HG03097 (cell line): ENCODE measurements at regions not wholly inside any gene's neighbourhood (a gene's known extent, or its start where the extent isn't known, plus 50 kb on each side); places are given as distances from the start of the nearest gene placed in this dataset.
"Not testable (repeated sequence)": the region's sequence is repeated elsewhere in the genome, so short reads cannot be mapped to it uniquely, and the experiment has no call there.

ENCODE experiments used
- ATAC-seq: cut with Tn5 transposase; IDR thresholded peaks from one replicate; pipeline ENCODE4 v1.9.1; 2021; ENCODE audit not compliant: unreplicated experiment, low FRiP score

DNA sequence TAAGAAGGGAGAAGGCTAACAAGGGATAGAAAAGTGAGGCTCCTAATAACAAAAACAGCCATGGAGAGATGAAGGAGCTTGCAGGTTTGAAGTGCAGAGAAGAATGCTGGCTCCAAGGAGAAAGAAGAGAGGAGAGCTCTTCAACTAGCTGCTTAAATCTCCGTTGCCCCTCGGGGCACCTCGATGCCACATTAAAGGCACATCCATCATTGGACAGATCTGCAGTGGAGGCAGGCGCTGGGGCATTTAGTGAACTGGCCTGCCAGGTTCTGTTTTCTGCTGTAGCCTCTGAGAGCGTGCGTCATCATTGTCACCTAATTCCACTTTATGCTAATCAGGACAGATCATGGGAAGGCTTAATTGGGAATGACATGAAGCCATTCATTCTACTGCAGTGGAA is 1426.2 kb upstream of the WWC1 start:
- no peak for ATAC-seq

DNA sequence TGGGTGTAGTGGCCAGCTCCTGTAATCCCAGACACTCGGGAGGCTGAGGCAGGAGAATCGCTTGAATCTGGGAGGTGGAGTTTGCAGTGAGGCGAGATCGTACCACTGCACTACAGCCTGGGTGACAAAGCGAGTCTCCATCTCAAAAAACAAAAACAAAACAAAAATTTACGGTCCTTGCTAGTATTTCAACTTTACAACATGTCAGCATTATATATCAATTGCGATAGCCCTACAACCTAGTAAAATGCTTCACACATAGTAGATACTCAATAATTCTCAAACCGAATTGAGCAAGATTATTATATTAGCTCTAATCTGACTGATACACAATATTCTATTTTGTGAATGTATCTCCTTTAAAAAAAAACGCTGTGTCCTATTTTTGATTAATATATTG is 1411.0 kb upstream of the WWC1 start:
- ATAC-seq = no peak

DNA sequence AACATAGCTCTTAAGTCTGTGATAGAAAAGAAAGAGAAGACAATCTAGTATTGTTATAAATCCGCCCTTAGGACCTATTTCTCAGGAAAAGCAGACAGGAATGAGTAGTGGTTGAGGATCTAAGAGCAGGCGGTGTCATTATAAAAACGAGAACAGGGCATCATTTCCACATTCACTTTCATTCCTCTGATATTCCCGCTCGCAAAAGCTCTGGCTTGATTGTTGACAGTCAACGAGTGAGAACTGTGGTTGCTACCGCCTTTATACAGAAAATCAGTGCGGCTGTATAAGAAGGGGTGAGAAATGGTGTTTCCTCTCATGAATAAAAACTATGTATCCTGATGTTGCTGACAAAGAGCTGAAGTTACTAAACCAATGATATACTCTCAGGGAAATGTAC is 1409.6 kb upstream of the WWC1 start:
- ATAC-seq = no peak

DNA sequence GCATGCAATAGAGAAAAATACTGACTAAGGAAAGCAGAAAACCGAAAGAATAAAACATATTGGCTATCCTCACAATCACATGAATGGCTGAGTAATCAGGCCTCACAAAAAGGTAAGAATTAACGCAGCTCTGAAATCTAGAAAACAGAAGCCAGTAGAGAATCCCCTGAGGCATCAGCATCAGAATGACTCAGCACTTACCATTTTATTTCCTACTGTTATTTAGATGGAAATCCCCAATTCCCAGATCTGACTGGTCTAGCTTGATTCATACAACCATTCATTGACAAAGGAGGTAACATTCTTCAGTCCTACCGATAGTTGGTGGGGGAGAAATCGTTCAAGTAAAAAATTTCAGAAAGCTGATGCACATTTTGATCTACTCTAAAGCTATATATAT is 1408.4 kb upstream of the WWC1 start:
- ATAC-seq = no peak

DNA sequence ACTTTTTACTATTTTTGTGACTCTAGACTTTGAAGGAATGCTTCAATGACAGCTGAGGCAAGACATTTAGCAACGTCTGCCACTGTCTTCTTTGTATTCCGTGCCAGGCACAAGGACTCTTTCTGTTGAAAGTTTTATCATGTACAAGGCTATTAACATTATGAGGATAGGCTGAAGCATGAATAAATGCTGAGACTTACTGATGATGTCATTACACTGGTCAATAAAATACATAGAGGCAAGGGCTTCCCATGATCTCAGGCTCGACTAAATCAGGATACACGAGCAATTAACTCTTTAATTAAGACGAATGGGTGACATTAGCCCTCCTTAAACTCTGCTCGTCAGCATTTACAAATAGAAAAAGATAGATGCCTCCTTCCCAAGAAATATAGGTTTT is 1393.3 kb upstream of the WWC1 start:
- no peak for ATAC-seq

DNA sequence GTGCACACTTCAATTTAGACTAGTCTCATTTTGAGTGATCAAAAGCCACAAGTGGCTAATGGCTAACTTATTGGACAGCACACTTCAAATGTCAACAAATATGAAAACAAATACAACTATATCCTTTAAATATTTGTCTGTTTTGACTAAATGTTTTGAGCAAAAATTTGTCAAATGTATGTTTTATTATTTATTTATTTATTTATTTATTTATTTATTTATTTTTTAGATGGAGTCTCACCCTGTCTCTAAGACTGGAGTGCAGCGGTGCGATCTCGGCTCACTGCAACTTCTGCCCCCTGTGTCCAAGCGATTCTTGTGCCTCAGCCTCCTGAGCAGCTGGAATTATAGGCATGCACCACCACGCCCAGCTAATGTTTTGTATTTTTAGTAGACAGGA is 1392.1 kb upstream of the WWC1 start:
- no peak for ATAC-seq

DNA sequence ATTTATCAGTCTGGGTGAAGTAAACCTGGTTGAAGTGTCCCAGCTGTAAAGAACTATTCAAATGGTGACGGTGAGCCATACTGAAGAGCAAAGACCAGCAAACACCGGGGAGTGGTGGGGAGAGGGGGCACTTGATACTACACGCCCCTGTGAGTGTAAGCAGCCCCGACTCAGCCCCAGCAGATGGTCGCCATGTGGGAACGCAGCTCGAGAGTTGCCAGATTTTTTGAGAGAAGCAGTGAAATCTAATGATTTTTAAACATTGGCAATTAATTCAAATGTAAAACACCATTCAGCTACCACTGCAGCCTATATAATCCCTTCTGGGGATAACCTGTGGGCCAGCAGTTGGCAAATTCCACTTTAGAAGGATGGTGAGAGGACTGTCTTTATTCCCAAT is 1386.9 kb upstream of the WWC1 start:
- no peak for ATAC-seq

DNA sequence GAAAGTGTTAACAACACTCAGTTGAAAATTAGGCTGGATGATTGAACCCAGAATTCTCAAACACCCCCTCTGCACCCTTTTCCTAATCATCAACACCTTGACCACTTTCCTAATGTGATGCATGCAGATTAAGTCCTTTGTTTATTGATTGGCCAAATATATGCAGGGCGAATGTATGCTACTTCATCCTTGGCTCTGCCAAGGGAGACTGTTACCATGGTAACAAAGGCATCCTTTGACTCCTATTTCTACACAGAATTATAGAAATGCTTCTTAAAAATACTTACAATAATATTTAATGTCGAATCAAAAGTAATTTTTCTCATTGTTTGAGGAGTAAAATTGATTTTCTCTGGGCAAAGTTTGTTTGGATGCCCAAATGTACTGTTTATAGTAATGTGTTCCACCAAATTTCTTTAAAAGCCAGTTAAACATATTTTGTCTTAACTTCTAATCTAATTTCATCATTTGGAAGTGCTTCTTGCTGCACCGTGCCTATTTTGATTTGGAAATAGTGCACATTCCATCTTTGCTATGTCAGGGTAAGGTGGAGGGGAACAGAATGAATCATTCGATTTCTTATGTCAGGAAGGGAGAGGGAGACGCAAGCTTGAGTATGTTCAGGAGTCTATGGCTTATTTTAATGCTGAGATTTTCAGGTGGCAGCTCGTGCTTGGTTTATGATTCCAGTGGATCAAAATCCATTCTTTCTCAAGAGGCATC is 1384.3 kb upstream of the WWC1 start:
- ATAC-seq = no peak

DNA sequence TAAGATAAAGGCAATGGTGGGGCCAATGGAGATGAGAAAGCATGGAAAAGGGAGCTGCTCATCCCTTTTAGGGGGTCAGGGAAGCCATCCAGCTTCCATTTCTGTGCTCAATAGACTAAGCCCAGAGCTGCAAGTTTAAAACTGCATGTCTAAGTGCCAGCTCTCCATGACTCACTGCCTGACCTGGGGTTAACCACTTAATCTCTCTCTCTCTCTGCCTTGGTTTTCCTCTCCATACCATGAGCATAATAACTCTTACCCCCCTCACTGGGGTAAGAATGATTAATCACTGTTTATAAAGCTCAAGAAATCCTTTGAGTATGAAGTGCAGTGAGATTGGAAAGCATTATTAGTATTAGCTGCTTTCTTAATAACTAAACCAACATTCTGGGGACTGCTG is 1382.4 kb upstream of the WWC1 start:
- no peak for ATAC-seq

DNA sequence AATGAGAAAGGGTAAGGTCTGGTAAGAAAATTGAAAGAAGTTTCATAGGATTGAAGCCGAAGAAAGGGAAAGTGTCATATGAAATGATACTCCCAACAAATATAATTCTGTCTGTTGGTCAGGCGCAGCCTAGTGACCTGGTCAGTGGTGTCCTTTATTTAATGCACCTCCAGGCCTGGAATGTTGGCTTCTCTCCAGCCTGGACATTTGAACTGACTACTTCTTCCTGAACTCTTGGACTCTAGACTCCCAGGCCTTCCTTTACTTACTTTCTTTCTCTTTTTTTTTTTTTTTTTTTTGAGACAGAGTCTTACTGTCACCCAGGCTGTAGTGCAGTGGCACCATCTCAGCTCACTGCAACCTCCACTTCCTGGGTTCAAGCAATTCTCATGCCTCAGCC is 1381.5 kb upstream of the WWC1 start:
- no peak for ATAC-seq

DNA sequence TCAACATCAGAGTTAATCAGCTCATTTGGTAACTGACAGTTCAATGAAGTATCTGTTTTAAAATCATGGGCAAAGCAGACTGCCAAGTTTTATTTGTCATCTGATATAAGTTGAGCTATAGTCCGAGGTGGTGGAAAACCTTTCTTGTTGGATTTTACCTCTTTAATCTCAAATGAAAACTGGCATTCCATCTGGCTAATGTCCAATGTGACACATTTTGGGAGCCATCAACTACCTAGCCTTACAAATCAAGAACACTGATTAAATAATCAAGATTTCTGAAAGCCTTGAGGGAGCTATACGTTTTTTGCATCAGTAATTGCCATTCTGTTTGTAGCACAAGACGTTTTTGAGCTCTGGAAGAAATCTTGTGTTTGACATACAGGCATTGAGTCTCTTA is 1380.5 kb upstream of the WWC1 start:
- ATAC-seq = no peak

DNA sequence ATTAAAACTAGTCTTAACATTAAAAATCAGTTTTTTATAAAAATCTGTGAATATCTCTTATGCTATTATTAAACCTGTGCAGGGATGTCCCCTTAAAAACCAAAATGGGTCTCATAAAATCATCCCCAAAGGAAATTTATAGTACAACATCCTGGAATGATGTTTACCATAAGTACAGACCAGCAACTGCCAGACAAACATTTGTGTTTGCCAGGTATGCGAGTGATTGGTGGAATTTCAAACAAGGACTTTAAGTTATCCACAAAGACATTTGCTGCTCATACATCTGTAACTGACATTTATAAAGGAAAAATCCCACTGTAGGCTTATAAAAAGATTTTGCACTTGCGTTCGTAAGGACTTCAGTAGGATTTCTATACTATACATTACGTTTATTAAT is 1375.4 kb upstream of the WWC1 start:
- no peak for ATAC-seq

DNA sequence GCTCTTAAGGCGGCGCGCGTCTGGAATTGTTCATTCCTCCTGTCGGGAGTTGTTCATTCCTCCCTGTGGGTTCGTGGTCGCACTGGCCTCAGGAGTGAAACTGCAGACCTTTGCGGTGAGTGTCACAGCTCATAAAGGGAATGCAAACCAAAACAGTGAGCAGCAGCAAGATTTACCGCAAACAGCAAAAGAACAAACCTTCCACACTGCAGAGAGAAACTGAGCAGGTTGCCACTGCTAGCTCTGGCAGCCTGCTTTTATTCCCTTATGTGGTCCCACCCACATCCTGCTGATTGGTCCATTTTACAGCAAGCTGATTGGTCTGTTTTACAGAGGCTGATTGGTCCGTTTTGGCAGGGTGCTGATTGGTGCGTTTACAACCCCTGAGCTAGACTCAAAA is 1365.3 kb upstream of the WWC1 start:
- no peak for ATAC-seq

DNA sequence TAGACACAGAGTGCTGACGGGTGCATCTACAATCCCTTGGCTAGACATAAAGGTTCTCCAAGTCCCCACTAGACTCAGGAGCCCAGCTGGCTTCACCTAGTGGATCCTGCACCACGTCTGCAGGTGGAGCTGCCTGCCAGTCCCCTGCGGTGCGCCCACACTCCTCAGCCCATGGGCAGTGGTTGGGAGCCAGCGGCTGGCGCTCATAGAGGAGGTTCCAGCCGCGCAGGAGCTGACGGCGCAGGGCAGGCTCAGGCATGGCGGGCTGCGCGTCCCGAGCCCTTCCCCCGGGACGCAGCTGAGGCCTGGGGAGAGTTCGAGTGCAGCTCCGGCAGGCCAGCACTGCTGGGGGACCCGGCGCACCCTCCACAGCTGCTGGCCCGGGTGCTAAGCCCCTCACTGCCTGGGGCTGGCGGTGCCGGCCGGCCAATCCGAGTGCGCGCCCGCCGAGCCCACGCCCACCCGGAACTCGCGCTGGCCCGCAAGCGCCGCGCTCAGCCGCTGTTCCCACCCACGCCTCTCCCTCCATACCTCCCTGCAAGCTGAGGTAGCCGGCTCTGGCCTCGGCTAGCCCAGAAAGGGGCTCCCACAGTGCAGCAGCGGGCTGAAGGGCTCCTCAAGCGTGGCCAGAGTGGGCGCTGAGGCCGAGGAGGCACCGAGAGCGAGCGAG is 1364.5 kb upstream of the WWC1 start:
- ATAC-seq = not testable (repeated sequence)

DNA sequence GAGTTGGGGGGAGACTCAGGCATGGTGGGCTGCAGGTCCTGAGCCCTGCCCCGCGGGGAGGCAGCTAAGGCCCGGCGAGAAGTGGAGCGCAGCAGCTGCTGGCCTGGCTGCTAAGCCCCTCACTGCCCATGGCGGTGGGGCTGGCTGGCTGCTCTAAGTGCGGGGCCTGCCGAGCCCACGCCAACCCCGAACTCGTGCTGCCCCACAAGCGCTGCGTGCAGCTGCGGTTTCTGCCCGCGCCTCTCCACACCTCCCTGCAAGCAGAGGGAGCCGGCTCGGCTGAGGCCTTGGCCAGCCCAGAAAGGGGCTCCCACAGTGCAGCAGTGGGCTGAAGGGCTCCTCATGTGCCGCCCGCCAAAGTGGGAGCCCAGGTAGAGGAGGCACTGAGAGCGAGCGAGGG is 1355.1 kb upstream of the WWC1 start:
- ATAC-seq = no peak

DNA sequence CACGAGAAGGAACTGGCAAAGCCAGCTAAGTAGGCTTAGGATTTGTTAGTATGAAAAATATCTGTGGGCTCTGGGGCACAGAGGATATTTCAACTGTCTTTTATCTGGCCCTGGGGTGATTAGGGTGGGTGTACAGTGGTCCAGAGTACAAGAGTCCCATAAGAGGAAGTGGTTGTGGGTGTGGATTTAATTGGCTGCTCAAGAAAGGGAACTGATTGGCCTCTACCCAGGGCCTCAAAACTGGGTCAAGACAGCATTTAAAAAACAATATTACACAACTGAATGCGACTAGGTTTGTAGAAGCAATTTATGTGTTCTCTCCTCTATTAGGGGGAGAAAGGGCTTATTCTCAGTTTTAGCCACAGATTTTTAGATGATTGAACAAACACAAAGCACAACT is 1353.4 kb upstream of the WWC1 start:
- ATAC-seq = no peak

DNA sequence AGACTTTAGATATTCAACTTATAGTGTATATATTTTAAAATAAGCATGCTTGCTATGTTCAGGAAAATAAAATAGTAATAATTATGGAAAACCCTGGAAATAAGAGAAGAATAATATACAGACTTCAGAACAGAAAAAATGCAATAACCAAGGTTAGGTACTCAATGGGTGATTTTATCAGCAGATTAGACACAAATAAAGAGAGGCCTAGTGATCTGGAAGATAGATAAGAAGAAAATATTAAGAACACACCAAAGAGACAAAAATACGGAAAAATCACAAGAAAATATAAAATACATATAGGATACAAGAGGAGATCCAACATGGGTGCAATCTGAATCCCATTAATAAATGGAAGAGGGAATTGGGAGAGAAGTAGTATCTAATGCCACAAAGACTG is 1348.5 kb upstream of the WWC1 start:
- ATAC-seq = no peak

DNA sequence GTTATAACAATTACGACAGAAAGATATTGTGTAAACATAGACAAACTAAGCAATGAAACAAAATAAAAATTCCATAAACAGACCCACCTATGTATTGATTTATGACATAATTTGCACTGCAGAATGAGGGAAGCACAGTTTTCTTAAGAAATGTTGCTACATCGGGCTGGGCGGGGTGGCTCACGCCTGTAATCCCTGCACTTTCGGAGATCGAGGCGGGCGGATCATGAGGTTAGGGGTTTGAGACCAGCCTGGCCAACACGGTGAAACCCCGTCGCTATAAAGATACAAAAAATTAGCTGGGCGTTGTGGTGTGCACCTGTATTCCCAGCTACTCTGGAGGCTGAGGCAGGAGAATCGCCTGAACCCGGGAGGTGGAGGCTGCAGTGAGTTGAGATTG is 1344.4 kb upstream of the WWC1 start:
- ATAC-seq = no peak

DNA sequence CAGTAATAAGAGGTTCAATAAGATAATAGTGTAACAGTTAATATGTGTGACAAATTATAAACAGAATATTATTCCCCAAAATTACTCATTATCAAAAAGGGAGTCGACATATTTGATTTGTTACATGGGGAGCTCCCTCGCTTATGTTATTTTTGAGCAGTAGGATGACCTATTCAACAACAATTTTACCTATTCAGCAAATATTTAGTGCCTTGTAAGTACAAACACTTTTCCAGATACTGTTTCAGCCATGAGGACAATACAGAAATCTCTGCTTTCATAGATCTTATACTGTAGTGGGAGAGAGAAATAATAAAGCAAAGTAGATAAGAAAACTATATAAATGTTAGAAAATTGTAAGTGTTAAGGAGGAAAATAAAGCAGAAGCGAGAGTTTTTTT is 1342.8 kb upstream of the WWC1 start:
- no peak for ATAC-seq

DNA sequence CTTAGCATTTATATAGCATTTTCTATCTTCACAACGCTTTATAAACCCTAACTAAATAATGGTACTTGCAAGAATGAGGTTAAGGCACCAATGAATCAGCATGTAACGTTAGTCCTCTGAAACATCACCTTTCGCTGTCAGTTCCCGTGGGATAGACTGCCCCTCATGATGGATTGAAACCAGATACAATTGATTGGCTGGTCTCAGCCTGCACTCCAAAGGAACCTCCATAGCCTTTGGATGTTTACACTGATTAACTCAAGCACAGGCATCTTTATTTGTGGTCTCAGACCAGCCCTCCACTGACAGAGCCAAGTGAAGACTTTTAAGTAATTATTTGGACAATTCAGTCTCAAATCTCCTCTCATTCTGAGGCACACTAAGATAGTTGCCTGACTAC is 1339.4 kb upstream of the WWC1 start:
- no peak for ATAC-seq

DNA sequence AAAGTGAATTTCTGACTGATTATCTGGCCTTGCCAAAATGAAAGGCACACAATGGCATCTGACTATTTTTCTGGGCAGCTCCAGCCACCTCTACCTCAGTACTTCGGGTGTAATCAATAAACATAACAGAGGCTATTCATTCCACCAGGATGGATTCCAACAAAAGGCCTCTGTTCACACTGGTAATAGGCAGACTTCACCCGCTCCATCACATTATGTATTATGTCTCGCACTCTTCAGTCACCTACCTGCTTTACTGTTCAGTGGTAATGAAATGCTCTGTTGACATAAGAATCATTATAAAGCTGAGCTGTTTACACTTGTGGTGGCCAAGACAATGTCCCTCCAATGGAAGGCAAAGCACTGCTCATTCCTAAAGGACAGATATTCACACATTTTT is 1333.7 kb upstream of the WWC1 start:
- no peak for ATAC-seq

DNA sequence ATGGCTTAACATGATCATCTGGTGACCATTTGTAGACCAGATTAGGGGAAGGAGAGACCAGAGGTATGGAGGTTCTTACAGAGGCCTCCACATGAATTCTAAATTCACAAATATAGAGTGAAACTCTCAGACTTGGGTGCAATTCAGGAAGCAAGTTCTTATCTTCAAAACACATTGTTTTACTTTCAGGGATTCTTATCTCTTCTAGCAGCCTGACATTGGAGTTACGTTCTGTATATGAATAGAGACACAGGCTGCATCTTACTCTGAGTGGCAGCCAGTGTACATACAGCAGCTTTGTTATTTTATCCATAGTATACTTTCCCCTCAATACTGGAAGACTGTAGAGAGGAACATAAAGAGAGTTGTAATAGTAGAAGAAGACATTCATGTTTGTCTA is 1331.7 kb upstream of the WWC1 start:
- no peak for ATAC-seq

DNA sequence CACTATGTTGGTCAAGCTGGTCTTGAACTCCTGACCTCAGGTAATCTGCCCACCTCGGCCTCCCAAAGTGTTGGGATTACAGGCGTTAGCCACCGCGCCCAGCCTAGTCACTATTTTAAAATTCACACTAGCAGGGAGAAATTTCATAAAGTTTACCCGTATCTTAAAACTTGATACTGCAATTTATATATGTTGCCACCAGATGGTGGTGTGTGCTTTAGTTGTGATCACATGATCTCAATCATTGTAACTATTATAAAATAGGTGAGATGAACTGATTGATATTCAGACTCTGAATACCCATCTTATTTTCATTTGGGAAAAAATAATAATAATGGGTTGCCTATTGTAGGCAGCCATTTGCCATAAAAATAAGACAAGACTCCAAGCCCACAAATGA is 1330.4 kb upstream of the WWC1 start:
- no peak for ATAC-seq
